ENCODE measurements at regions not wholly inside any gene's neighbourhood (a gene's known extent, or its start where the extent isn't known, plus 50 kb on each side); places are given as distances from the start of the nearest gene placed in this dataset.

DNA sequence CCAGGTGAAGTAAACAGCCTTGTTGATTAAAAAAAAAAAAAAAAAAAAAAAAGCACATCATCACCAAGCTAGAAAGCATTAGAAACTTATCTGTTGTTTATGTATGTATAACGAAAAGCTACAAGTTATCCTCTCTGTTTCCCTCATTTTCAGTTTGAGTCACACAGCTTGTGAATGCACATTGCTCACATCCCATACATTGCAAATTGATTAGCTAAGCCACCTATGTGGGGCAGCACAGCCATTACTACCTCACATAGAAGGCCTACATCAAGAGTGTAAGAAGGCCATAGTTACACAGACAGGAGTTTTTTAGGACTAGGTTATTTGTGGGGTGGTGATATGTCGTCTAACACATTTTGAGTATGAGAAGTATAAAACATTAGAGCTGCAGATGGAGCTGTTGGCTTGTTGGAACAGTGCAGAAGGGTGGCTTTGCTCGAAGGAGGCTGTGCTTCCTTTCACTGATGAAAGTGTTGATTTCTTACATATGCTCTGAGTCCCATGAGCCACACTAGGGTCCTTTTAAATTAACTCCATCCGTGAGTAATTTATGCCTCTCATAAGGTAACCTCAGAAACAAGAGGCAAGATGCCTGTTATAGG lies 431.6 kb downstream of the GABRG1 start:
- no peak for TF ChIP-seq POLR2A (IDR thresholded peaks at IDR 0.05; ENCODE audit: low read depth, low read length)
- TF ChIP-seq, protein P1, sequence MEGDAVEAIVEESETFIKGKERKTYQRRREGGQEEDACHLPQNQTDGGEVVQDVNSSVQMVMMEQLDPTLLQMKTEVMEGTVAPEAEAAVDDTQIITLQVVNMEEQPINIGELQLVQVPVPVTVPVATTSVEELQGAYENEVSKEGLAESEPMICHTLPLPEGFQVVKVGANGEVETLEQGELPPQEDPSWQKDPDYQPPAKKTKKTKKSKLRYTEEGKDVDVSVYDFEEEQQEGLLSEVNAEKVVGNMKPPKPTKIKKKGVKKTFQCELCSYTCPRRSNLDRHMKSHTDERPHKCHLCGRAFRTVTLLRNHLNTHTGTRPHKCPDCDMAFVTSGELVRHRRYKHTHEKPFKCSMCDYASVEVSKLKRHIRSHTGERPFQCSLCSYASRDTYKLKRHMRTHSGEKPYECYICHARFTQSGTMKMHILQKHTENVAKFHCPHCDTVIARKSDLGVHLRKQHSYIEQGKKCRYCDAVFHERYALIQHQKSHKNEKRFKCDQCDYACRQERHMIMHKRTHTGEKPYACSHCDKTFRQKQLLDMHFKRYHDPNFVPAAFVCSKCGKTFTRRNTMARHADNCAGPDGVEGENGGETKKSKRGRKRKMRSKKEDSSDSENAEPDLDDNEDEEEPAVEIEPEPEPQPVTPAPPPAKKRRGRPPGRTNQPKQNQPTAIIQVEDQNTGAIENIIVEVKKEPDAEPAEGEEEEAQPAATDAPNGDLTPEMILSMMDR (conservative IDR thresholded peaks at IDR 0.05; ENCODE audit: low read depth, low read length): no peak
- TF ChIP-seq RFX5 (IDR thresholded peaks at IDR 0.05; ENCODE audit: low read depth, low read length): no peak
- TF ChIP-seq RAD21 (IDR thresholded peaks at IDR 0.05; ENCODE audit: low read length): no peak
- TF ChIP-seq FOS (IDR thresholded peaks at IDR 0.05; ENCODE audit: low read depth, low read length): no peak
- TF ChIP-seq MAFK (IDR thresholded peaks at IDR 0.05; ENCODE audit: low read depth, low read length): no peak
- no peak for TF ChIP-seq CEBPB (IDR thresholded peaks at IDR 0.05; ENCODE audit: low read depth, low read length)
- TF ChIP-seq USF2 (IDR thresholded peaks at IDR 0.05; ENCODE audit: low read depth, low read length): no peak
- TF ChIP-seq RCOR1 (IDR thresholded peaks at IDR 0.05; ENCODE audit: insufficient replicate concordance, low read length): no peak
- no peak for TF ChIP-seq MXI1 (IDR thresholded peaks at IDR 0.05; ENCODE audit: borderline replicate concordance, low read depth, low read length)
- no peak for TF ChIP-seq CHD1 (IDR thresholded peaks at IDR 0.05; ENCODE audit: low read depth, low read length)
- TF ChIP-seq BHLHE40 (IDR thresholded peaks at IDR 0.05; ENCODE audit: low read depth, low read length): no peak
- TF ChIP-seq ELK1 (IDR thresholded peaks at IDR 0.05; ENCODE audit: borderline replicate concordance, low read depth, low read length): no peak
- no peak for TF ChIP-seq SMC3 (IDR thresholded peaks at IDR 0.05; ENCODE audit: low read depth, low read length)

Data from IMR-90 (cell line).